OCI-LY3 (cell line): ENCODE measurements at regions not wholly inside any gene's neighbourhood (a gene's known extent, or its start where the extent isn't known, plus 50 kb on each side); places are given as distances from the start of the nearest gene placed in this dataset.

ENCODE experiments used
- EZH2phosphoT487 ChIP-seq: fragments of 200-600 bp; shearing (Covaris generic); IDR thresholded peaks from 2 replicates; pipeline ENCODE4 v1.6.1; 2018; ENCODE audit warnings: antibody characterized with exemption, mixed run types, low read depth
- TF ChIP-seq, protein P1 (sequence below): fragments of 200-600, 300-600 bp; sonication (generic); IDR thresholded peaks from 2 replicates; pipeline ENCODE4 v1.5.1; 2014; ENCODE audit warnings: antibody characterized with exemption, low read length, low read depth

DNA sequence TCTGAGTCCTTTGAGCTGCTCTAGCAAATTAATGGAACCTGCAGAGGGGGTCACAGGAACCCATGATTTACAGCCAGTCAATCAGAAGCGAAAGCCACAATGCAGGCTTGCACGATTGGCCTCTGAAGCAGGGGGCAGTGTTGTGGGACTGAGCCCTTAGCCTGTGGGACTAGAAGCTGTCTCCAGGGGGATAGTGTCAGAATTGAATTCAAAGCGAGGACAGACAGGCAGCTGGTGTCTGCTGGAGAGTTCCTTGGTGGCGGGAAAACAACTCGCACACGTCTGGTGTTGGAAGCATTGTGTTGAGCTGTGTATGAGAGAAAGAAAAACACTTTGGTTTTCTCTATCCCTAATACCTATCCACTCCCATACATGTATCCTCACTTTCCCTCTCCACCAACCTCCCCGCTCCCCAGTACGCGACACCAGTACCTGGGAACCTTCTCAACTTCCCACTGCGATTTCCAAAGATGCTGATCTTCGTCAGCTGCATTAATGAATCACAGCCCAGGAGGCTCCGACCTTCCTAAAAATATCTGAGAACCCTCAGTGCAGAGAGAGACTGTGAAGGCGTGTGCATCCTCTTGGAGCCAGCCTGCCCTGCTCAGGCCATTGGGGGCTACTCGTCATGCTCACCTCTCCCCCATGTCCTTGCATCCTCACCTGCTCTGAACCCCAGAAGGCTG is 88.2 kb downstream of the HS1BP3 start:
- TF ChIP-seq, protein P1, sequence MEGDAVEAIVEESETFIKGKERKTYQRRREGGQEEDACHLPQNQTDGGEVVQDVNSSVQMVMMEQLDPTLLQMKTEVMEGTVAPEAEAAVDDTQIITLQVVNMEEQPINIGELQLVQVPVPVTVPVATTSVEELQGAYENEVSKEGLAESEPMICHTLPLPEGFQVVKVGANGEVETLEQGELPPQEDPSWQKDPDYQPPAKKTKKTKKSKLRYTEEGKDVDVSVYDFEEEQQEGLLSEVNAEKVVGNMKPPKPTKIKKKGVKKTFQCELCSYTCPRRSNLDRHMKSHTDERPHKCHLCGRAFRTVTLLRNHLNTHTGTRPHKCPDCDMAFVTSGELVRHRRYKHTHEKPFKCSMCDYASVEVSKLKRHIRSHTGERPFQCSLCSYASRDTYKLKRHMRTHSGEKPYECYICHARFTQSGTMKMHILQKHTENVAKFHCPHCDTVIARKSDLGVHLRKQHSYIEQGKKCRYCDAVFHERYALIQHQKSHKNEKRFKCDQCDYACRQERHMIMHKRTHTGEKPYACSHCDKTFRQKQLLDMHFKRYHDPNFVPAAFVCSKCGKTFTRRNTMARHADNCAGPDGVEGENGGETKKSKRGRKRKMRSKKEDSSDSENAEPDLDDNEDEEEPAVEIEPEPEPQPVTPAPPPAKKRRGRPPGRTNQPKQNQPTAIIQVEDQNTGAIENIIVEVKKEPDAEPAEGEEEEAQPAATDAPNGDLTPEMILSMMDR = no peak
- TF ChIP-seq EZH2phosphoT487 = no peak
